ENCODE measurements at regions not wholly inside any gene's neighbourhood (a gene's known extent, or its start where the extent isn't known, plus 50 kb on each side); places are given as distances from the start of the nearest gene placed in this dataset.
A peak's percentile ranks its signal among the peaks of the same experiment; 100 is the strongest.
"Not testable (repeated sequence)": the region's sequence is repeated elsewhere in the genome, so short reads cannot be mapped to it uniquely, and the experiment has no call there.

DNA sequence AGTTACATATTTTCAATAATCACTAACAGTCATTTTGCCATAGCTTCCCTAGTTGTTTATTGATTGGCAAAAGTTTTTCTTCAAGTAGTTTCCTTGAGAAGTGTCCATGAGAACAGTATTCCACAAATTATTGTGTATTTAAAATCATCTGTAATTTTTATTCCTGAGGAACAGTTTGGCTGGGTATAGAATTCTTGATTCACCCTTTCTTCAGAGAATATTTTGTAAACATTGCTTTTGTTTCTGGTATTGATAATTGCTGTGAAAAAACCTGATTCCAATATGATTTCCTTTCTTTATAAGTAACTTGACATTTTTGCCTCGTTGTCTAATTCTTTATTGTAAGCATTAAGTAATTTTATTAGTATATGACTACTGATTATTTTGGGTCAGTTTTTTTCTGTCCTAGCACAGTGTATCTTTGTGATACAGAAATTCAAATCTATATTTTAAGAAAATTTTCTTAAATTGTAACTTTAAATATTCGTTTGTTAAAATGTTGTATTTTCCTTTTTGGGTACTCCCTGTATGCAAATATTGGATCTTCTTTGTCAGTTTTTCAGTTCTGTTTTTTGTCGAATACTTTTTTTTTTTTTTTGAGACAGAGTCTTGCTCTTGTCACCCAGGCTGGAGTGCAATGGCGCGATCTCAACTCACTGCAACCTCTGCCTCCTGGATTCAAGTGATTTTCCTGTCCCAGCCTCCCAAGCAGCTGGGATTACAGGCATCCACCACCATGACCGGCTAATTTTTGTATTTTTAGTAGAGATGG, 162.0 kb upstream of the ATP2B1 start:
- DNase-seq: no peak
- peaks cover 41% of the 10 kb centered on the region for H3K9me3 Mint-ChIP-seq
- H3K36me3 Mint-ChIP-seq (ENCODE audit: low read depth): peaks cover 18% of the 10 kb centered on the region
- no peak overlapping the region for H3K4me3 Mint-ChIP-seq
- H3K27me3 Mint-ChIP-seq (ENCODE audit: low read depth, poor library complexity): no peaks in the 10 kb centered on the region
- no peak for TF ChIP-seq CTCF (IDR thresholded peaks at IDR 0.05)
- H3K4me1 Mint-ChIP-seq: peaks cover 7% of the 10 kb centered on the region
- no peak overlapping the region for H3K27ac Mint-ChIP-seq

- not testable (repeated sequence) for H3K27ac Mint-ChIP-seq; H3K4me3 Mint-ChIP-seq; DNase-seq; H3K27me3 Mint-ChIP-seq (ENCODE audit: low read depth, poor library complexity)
- Mint-ChIP-seq H3K4me1 (peaks cover 20% of the 10 kb centered on the region), H3K36me3 (ENCODE audit: low read depth) (peaks cover 23% of the 10 kb centered on the region), H3K9me3 (peaks cover 57% of the 10 kb centered on the region)
Measured at GRCh38 chr12:89867611-89868010, 159.0 kb upstream of the ATP2B1 start.

- Mint-ChIP-seq H3K4me1 (peaks cover 40% of the 10 kb centered on the region), H3K27me3 (ENCODE audit: low read depth, poor library complexity) (no peaks in the 10 kb centered on the region), H3K36me3 (ENCODE audit: low read depth) (peaks cover 8% of the 10 kb centered on the region), H3K4me3 (no peak overlapping the region), H3K27ac (no peak overlapping the region), H3K9me3 (peaks cover 36% of the 10 kb centered on the region)
- no peak for TF ChIP-seq CTCF (IDR thresholded peaks at IDR 0.05)
- DNase-seq: no peak
Measured at GRCh38 chr12:89864411-89864810, 155.8 kb upstream of the ATP2B1 start.

DNA sequence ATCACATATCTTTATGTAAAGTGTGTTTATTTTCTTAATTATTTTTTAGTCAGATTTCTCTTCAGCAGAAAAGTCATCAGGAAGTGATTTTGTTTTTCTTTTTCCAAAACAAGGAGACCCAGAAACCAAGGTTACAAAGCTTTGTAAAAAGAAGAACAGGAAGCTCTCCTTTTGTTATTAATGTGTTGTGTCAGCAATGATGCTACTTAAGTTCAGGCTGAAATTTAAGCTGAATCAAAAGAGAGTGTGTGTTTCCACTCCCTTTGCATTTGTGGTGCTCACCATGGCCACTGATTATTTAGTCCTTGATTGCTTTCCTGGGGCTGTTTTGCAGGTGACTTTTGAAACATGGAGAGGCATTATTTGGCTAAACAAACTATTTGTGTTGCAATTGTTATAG, 155.3 kb upstream of the ATP2B1 start:
- peak overlapping the region; percentile 99 for H3K27ac Mint-ChIP-seq
- DNase-seq: no peak

GRCh38 chr12:89863493-89863938, 154.9 kb upstream of the ATP2B1 start:
- Mint-ChIP-seq H3K36me3 (ENCODE audit: low read depth) (peaks cover 8% of the 10 kb centered on the region), H3K27me3 (ENCODE audit: low read depth, poor library complexity) (no peaks in the 10 kb centered on the region), H3K4me3 (peak overlapping the region; percentile 52), H3K4me1 (peaks cover 49% of the 10 kb centered on the region), H3K9me3 (peaks cover 31% of the 10 kb centered on the region), H3K27ac (peak overlapping the region; percentile 99)
- no peak for DNase-seq
- TF ChIP-seq CTCF (IDR thresholded peaks at IDR 0.05): no peak

More for the DNA sequence above, 155.3 kb upstream of the ATP2B1 start:
- H3K9me3 Mint-ChIP-seq: peaks cover 34% of the 10 kb centered on the region
- no peak overlapping the region for H3K4me3 Mint-ChIP-seq
- TF ChIP-seq CTCF (IDR thresholded peaks at IDR 0.05): no peak
- H3K36me3 Mint-ChIP-seq (ENCODE audit: low read depth): peaks cover 8% of the 10 kb centered on the region
- H3K27me3 Mint-ChIP-seq (ENCODE audit: low read depth, poor library complexity): no peaks in the 10 kb centered on the region
- peaks cover 45% of the 10 kb centered on the region for H3K4me1 Mint-ChIP-seq

DNA sequence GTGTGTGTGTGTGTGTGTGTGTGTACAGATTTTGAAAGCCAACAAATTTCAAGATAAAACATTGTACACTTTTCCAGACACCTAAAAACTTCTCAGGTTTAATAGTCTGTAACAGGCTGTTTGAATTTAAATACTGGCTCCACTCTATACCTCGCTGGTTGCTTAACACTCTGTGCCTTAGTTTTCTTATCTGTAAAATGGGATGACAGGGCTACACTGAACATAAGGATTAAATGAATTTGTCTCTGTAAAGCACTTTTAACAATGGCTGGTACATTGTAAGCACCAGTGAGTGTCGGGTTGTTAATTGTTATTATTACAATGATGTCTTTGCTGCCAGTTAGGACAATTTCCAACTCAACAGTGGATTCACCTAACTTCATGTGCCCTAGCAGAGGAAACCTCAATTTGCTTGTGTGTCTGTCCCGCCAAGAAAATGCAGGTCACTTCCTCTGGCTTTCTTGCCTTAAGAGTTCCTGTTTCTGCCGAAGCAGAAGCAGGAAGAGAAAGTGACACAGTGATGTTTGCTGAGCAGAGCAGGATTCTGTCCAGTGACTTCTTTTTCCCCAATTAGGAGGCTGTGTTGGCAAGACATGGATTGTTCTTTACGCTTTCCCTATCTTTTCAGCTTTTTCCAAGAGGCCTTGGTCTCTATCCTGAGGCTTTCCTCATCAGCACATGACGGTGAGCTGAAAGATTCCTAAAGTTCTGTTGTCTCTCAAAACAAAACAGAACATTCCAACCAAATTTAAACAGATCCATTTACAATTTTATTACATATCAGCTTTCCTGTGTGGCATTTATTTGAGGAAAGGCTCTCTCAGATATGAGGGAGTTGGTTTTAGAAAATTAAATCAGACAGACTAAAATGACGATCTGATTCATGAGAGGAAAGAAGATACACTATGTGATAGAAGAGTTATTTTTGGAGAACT, 154.1 kb upstream of the ATP2B1 start:
- Mint-ChIP-seq H3K4me1 (peaks cover 49% of the 10 kb centered on the region), H3K4me3 (no peak overlapping the region), H3K27ac (peak overlapping the region; percentile 99), H3K9me3 (peaks cover 24% of the 10 kb centered on the region), H3K27me3 (ENCODE audit: low read depth, poor library complexity) (peaks cover 2% of the 10 kb centered on the region), H3K36me3 (ENCODE audit: low read depth) (peaks cover 8% of the 10 kb centered on the region)
- no peak for DNase-seq
- no peak for TF ChIP-seq CTCF (IDR thresholded peaks at IDR 0.05)

All from nephron progenitor cell (in vitro differentiated cells).